Memory B cell (primary cell): ENCODE measurements at regions not wholly inside any gene's neighbourhood (a gene's known extent, or its start where the extent isn't known, plus 50 kb on each side); places are given as distances from the start of the nearest gene placed in this dataset.

ENCODE experiments used
- ATAC-seq: fragments of 150-1000 bp; cut with Tn5 transposase; 2 replicates; pipeline ENCODE4 v1.10.0; 2021; ENCODE audit warnings: low read depth, mild to moderate bottlenecking, moderate library complexity
- DNase-seq, 2 donors: peaks; one replicate each; pipeline ENCODE4 v3.0.0; 2022; ENCODE audit warnings: low spot score in 2 of 2
- H3K27ac Mint-ChIP-seq: one replicate; pipeline ENCODE4 v1.8.0; 2022; ENCODE audit warnings: mild to moderate bottlenecking, moderate library complexity, mixed read lengths
- H3K27me3 Mint-ChIP-seq: one replicate; pipeline ENCODE4 v1.8.0; 2022; ENCODE audit warnings: mixed read lengths
- H3K36me3 Mint-ChIP-seq: one replicate; pipeline ENCODE4 v1.8.0; 2022; ENCODE audit warnings: mild to moderate bottlenecking, mixed read lengths
- H3K4me1 Mint-ChIP-seq: one replicate; pipeline ENCODE4 v1.8.0; 2022; ENCODE audit warnings: mixed read lengths
- H3K4me3 Mint-ChIP-seq: one replicate; pipeline ENCODE4 v1.8.0; 2022; ENCODE audit warnings: mild to moderate bottlenecking, moderate library complexity, mixed read lengths
- H3K9me3 Mint-ChIP-seq: one replicate; pipeline ENCODE4 v1.8.0; 2022; ENCODE audit warnings: mixed read lengths

DNA sequence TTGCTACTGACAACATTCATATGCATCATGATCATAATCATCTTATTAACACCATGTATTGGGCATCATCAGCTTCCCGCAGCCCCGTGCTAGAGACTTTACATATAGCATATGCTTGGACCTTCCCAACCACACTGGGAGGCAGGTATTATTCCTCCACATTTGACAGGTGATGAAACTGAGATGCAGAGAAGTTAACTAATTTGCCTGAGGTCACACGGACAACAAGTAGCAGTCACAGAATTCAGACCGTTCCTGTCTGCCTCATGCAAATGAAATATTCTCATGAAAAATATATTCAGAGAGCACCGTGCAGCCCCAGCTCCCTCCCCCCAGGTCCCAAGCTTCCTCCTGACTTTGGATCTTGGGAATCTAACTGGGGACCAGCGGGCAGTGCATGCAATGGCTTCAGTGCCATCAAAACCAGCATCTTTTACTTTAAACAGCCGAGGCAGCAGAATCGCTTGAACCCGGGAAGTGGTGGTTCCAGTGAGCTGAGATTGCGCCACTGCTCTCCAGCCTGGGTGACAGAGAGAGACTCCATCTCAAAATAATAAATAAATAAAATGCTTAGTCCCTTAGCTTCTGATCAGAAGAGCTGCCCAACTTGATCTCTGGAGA lies 112.2 kb upstream of the GPR26 start:
- Mint-ChIP-seq H3K27ac (no peak overlapping the region), H3K4me3 (no peak overlapping the region), H3K4me1 (no peaks in the 10 kb centered on the region), H3K27me3 (peaks cover 8% of the 10 kb centered on the region), H3K36me3 (no peaks in the 10 kb centered on the region), H3K9me3 (no peaks in the 10 kb centered on the region)
- no peak for ATAC-seq
- DNase-seq, result no peak

DNA sequence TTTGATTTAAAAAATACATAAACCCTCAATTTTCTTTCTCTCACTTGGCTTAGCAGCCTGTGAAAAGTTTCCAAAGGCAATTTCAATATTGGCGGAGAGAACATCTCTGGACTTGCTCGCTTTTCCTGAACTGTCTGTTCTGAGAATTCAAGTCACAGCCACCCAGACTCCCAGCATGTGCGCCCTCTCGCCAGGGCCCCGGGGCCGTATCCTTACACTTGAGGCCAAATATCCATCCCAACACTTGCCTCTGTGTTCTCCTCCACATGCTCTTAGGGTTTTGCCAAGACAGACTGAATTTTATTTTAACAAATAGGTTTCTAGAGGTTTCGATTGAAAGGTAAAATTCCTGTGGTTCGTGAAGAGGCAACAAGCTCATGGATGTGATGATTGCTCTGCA lies 111.5 kb upstream of the GPR26 start:
- peaks cover 2% of the 10 kb centered on the region for H3K4me1 Mint-ChIP-seq

DNA sequence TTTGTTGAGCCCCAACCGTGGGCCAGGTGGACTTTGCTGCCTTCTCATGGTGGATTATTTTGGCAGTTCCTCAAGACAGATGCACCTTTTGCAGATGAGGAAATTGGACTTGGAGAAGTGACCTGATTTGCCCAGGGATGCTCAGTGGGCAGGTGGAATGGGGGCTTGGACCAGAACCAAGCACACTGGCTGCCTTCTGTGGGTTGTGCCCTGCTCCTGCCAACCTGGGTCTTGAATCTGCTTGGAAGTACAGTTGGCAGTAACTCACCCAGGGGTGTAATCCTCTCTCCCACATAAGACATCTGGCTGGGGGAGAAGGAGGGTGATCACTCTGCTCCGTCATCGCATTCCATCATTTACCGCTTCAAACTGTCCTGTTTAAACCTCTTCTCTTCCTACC lies 110.5 kb upstream of the GPR26 start:
- Mint-ChIP-seq H3K27ac (no peak overlapping the region), H3K9me3 (no peaks in the 10 kb centered on the region), H3K4me1 (peaks cover 2% of the 10 kb centered on the region), H3K27me3 (peaks cover 14% of the 10 kb centered on the region), H3K4me3 (no peak overlapping the region), H3K36me3 (no peaks in the 10 kb centered on the region)
- DNase-seq (no peak), ATAC-seq (no peak)

More for the DNA sequence above, 111.5 kb upstream of the GPR26 start:
- no peak for ATAC-seq
- H3K36me3 Mint-ChIP-seq, result no peaks in the 10 kb centered on the region
- no peak for DNase-seq
- H3K4me3 Mint-ChIP-seq, result no peak overlapping the region
- no peak overlapping the region for H3K27ac Mint-ChIP-seq
- peaks cover 11% of the 10 kb centered on the region for H3K27me3 Mint-ChIP-seq
- H3K9me3 Mint-ChIP-seq, result no peaks in the 10 kb centered on the region

DNA sequence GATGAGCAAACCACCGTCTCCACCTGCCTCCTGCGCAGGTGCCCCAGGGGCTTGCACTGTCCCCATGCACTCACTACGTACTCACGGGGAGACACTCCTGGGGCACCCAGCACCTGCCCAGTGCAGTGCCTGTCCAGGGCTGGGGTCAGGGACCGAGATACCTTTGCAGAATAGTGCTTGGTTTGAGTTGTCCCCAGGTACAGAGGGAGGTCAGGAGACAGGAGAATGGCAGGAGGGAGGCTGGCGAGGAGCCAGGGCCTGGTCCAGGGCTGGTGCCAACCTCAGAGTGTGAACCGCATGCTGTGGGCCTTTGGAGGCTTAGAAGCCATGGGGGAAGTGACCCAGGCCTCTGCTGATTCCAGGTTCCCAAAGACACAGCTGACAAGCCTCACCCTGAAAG lies 110.1 kb upstream of the GPR26 start:
- H3K27me3 Mint-ChIP-seq, result peaks cover 14% of the 10 kb centered on the region
- H3K36me3 Mint-ChIP-seq, result no peaks in the 10 kb centered on the region
- peaks cover 2% of the 10 kb centered on the region for H3K4me1 Mint-ChIP-seq
- ATAC-seq, result no peak
- H3K27ac Mint-ChIP-seq, result no peak overlapping the region
- H3K4me3 Mint-ChIP-seq, result no peak overlapping the region
- DNase-seq, result no peak
- no peaks in the 10 kb centered on the region for H3K9me3 Mint-ChIP-seq

DNA sequence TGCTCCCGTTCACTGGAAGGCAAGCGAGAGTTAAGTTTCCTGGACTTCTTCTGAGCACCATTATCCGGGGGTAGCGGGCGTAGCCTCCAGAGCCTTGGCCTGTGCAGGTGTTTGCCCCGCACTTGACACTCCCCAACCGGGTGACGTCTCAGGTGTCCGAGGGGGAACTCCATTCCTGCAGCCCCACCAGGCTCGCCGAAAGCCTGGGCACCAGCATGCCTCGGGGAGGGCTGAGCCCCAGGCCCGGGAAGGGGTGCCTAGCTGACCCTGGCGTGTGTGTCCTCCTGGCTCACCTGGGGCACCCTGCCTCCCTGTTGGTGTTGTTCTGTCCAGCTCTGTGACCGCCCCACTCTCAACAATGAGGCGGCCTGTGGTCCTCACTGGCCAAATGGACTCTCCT lies 109.4 kb upstream of the GPR26 start:
- peaks cover 2% of the 10 kb centered on the region for H3K4me1 Mint-ChIP-seq
- H3K27ac Mint-ChIP-seq, result no peak overlapping the region
- H3K36me3 Mint-ChIP-seq, result no peaks in the 10 kb centered on the region
- no peak overlapping the region for H3K4me3 Mint-ChIP-seq
- H3K27me3 Mint-ChIP-seq, result peaks cover 12% of the 10 kb centered on the region
- no peak for ATAC-seq
- DNase-seq, result no peak
- no peaks in the 10 kb centered on the region for H3K9me3 Mint-ChIP-seq

DNA sequence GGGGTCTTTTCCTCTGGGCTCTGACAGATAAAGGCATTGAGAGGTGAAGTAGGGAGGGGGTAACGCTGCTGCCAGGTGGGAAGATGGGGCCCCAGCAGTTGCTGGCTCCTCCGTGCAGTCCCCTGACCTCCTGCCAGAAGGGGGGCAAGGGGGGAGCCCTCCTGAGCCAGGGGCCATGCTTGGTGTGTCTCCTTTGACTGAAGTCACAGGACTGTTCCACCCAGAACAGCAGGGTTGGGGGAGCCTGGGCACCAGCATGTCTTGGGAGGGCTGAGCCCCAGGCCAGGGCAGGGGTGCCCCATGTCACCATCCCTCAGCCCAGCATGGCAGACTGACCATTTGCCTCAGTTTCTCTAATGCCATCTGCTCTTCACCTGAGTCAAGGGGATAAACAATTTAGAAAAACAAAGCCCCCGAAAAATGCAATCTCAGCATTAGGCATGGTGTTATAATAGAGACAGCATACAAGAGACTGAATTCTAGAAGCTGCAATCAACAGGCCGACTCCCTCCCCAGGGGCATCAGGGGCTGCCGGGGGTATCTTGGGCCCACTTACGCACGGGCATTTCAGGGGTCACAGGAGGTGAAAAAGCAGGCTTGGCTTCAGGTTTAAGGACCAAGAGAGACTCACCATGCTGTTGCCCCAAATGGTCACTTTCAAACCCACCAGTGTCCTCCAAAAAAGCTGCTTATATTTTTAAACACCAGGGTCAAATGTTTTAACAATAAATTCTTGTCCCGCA lies 108.6 kb upstream of the GPR26 start:
- Mint-ChIP-seq H3K9me3 (no peaks in the 10 kb centered on the region), H3K36me3 (no peaks in the 10 kb centered on the region), H3K4me1 (peaks cover 2% of the 10 kb centered on the region), H3K27me3 (peaks cover 15% of the 10 kb centered on the region), H3K27ac (no peak overlapping the region), H3K4me3 (no peak overlapping the region)
- DNase-seq, result no peak
- no peak for ATAC-seq

DNA sequence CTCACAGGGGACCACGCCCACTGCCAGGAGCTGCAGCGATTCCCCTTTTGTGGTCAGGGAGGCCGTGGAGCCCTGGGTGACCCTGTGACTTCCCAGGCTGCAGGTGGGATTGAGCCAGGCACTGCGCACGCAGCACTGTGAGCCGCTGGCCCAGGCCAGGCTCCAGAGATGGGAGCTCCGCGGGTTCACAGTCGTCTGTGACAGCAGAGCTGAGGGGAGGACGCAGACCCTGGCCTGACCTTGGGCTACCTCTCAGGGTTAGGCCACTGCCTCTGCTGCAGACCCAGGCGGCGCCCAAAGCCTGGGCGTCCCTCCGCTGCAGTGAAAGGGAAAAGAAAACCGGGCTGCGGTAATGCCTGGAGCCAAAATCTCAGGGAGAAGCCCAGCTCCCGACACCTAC lies 107.5 kb upstream of the GPR26 start:
- DNase-seq (no peak), ATAC-seq (no peak)
- H3K9me3 Mint-ChIP-seq, result no peaks in the 10 kb centered on the region
- no peak overlapping the region for H3K27ac Mint-ChIP-seq
- no peak overlapping the region for H3K4me3 Mint-ChIP-seq
- H3K4me1 Mint-ChIP-seq, result peaks cover 2% of the 10 kb centered on the region
- peaks cover 15% of the 10 kb centered on the region for H3K27me3 Mint-ChIP-seq
- H3K36me3 Mint-ChIP-seq, result no peaks in the 10 kb centered on the region

DNA sequence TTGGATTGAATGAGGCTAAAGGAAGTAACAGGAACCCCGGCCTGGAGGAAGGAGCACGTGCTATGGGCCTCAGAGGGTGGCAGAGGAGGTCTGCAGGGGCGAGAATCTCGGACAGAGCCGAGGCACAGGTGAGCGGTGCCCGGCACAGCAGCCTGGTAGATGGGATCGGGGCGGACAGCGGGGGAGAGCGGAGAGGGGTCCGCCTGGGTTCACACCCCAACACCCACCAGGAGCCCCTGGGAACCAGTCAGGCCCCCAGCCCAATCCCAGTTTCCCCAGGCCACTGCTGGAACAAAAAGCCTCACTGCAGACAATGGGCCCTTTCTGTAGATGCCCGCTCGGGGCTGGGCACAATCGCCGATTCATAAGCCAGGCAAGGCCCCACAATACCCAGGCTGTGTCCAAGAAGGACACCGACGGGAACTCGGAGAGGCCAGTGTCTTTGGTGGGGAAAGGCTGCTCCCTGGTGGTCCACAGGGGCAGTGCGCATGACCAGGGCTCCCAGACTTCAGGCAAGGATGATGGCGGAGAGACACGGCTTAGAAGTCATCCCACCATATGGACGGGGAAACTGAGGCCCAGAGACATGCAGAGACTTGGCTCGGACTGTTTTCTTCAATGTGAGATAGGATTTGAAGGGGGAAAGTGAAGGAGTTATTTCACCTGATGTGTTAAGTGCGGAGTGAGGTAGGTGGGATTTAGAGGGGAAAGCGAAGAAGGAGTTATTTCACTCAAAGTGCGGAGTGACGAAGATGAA lies 106.9 kb upstream of the GPR26 start:
- H3K4me3 Mint-ChIP-seq, result no peak overlapping the region
- H3K9me3 Mint-ChIP-seq, result no peaks in the 10 kb centered on the region
- H3K36me3 Mint-ChIP-seq, result no peaks in the 10 kb centered on the region
- peak; percentile 72 to 85 for DNase-seq
- H3K4me1 Mint-ChIP-seq, result peaks cover 2% of the 10 kb centered on the region
- ATAC-seq, result peak; percentile 56
- no peak overlapping the region for H3K27ac Mint-ChIP-seq
- peaks cover 15% of the 10 kb centered on the region for H3K27me3 Mint-ChIP-seq

DNA sequence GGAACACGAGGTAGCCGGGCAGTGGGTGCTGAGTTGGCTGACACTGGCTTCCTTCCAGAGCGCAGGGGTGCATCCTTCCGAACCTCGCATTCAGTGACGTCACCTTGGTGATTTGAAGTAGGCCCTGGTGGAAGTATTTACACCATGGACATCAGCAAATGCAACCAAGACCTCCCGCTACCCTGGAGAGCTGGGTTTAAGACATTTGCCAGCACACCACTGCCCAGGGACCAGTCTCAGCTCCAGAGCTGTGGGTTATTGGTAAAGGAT lies 106.4 kb upstream of the GPR26 start:
- no peaks in the 10 kb centered on the region for H3K36me3 Mint-ChIP-seq
- H3K27ac Mint-ChIP-seq, result no peak overlapping the region
- ATAC-seq, result no peak
- H3K4me3 Mint-ChIP-seq, result no peak overlapping the region
- peaks cover 2% of the 10 kb centered on the region for H3K4me1 Mint-ChIP-seq
- H3K9me3 Mint-ChIP-seq, result no peaks in the 10 kb centered on the region
- no peak for DNase-seq
- peaks cover 14% of the 10 kb centered on the region for H3K27me3 Mint-ChIP-seq

DNA sequence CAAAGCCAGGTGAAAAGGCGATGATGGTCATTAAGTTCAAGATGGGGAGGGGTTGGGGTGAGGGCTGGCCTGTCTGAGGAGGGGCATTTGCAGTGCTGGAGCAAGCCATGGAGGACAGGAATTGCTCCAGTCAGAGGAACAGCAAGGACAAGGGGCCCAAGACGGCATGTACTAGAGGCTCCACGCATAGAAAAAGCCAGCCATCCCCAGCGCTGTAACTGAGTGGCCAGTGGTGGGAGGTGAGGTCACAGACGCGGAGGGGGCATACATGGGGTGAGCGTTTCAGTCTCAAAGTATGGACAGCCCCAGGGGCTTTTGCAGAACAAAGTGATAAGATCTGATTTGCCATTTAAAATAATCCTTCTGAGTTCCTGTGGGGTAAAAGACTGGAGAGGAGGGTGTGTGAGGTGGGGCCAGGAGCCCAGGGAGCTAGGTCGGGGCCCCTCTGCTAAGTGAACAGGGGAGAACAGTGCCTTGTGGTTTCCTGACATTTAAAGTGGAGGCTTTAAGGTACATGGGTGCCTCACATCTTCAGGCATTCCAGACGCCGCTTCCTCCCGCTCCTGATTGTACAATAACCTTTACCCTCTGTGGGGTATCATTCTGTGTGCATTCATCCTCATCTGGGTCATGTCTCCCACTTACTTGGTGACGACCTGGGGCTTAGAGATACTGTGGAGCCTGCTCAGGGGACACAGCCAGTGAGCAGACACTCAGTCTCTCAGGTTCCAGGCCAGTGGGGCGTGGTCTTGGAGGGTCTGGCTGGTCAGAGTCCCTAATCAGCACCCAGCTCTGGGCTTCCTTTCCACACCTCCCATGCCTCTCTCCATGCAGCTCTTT lies 105.6 kb upstream of the GPR26 start:
- Mint-ChIP-seq H3K27ac (no peak overlapping the region), H3K27me3 (peaks cover 14% of the 10 kb centered on the region), H3K4me1 (peaks cover 2% of the 10 kb centered on the region), H3K4me3 (no peak overlapping the region), H3K36me3 (no peaks in the 10 kb centered on the region), H3K9me3 (no peaks in the 10 kb centered on the region)
- DNase-seq, result no peak
- ATAC-seq, result no peak

DNA sequence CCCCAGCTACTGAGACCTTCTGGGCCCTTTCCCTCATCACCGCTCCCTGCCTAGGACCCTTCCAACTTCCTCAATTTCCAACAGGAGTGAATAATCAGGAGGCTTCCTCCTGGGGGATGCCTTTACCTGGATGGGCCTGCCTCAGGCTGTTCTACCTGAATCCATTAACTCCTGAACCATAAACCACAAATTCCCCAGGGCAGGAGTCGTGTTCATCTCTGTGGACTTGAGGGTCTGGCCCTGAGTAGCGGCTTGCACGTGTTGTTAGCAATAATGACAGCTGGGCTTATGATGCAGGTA lies 105.1 kb upstream of the GPR26 start:
- H3K36me3 Mint-ChIP-seq, result no peaks in the 10 kb centered on the region
- no peak overlapping the region for H3K4me3 Mint-ChIP-seq
- H3K27ac Mint-ChIP-seq, result no peak overlapping the region
- ATAC-seq (no peak), DNase-seq (no peak)
- H3K9me3 Mint-ChIP-seq, result peaks cover 2% of the 10 kb centered on the region
- peaks cover 12% of the 10 kb centered on the region for H3K27me3 Mint-ChIP-seq
- peaks cover 2% of the 10 kb centered on the region for H3K4me1 Mint-ChIP-seq

DNA sequence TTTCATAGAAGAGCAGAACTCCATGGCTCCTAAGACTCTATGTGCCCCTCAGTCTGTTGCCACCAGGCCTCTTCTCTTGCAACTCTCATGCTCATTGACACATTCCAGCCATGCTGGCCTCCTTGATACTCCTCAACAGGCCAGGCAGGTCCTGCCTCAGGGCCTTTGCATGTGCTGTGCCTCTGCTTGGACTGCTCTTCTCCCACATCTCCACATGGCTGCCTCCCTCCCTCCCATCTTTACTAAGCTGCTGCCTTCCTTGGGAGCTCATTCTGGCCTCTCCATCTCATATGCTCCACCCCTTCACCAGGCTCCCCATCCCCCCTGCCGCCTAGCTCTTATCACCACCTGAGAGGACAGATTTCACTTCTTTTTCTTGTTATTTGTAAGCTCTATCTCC lies 103.8 kb upstream of the GPR26 start:
- Mint-ChIP-seq H3K36me3 (no peaks in the 10 kb centered on the region), H3K4me1 (peaks cover 2% of the 10 kb centered on the region), H3K27me3 (peaks cover 18% of the 10 kb centered on the region), H3K9me3 (peaks cover 3% of the 10 kb centered on the region), H3K4me3 (no peak overlapping the region), H3K27ac (no peak overlapping the region)
- DNase-seq, result no peak
- no peak for ATAC-seq

DNA sequence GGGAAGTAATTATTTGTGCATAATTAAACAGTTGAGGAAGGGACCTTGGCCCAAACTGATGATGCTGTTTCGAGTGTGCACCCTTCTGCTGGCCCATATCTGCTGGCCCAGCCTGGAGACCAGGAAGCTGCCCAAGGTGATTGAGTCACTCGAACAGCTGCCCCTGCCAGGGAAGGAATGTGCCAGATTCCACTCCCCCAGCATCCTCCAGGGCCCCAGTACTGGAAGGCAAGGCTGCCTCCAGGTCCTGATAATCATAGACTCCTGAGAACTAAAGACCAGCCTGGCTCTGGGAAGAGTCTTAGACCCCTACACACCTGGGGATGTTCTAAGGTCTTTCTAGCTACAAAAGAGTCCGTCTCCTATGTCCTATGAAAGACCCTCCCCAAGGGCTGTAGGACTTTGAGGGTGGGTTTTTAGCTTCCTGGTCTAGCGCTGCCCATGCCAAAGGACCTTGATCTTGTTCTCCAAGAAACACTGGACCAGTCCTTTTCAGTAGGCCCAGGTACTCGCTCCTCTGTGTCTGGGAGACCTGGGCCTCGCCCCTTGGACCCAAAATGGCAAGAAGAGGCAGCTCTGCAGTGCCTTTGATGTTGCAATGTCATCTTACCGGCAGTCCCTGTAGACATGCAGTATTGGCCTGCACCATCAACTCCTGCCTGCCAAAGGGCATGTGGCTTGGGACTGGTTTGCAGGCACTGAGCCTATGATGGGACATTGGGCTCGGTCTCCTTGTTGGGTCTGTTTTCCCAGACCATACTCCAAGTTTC lies 103.2 kb upstream of the GPR26 start:
- Mint-ChIP-seq H3K4me3 (no peak overlapping the region), H3K9me3 (peaks cover 3% of the 10 kb centered on the region), H3K27ac (no peak overlapping the region), H3K36me3 (no peaks in the 10 kb centered on the region), H3K27me3 (peaks cover 18% of the 10 kb centered on the region), H3K4me1 (peaks cover 2% of the 10 kb centered on the region)
- no peak for DNase-seq
- no peak for ATAC-seq

DNA sequence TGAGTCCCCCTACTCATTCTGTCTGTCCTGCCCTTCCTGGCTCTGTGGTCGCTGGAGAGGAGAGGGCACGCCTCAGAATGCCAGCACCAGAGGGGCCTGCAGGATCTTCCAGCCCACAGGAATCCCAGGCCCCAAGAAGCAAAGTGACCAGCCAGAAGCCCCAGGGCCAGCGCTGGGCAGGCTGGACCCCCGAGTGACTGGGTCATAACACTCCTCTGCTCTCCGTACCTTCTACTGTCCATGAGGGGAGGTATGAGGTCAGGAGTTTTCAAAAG lies 102.6 kb upstream of the GPR26 start:
- Mint-ChIP-seq H3K27ac (no peak overlapping the region), H3K4me3 (no peak overlapping the region), H3K27me3 (peaks cover 20% of the 10 kb centered on the region), H3K4me1 (peaks cover 2% of the 10 kb centered on the region), H3K9me3 (peaks cover 3% of the 10 kb centered on the region), H3K36me3 (no peaks in the 10 kb centered on the region)
- DNase-seq, result no peak
- no peak for ATAC-seq
